Astrocyte (in vitro differentiated cells and primary cell): ENCODE measurements at regions not wholly inside any gene's neighbourhood (a gene's known extent, or its start where the extent isn't known, plus 50 kb on each side); places are given as distances from the start of the nearest gene placed in this dataset.
"Not testable (repeated sequence)": the region's sequence is repeated elsewhere in the genome, so short reads cannot be mapped to it uniquely, and the experiment has no call there.

Experiments used
- DNase-seq: peaks from one replicate; pipeline ENCODE4 v3.0.0-alpha.2; 2010; ENCODE audit warnings: low read depth
- FAIRE-seq: peaks from 2 replicates; lab custom pipeline; 2011; peaks lifted over from hg19 to GRCh38; lab: Jason Lieb, UNC
- H2AFZ ChIP-seq: 2 replicates; pipeline ENCODE4 v1.6.0; 2012; ENCODE audit warnings: low read depth, low read length, inconsistent platforms
- H3K27ac ChIP-seq: 2 replicates; pipeline ENCODE4 v1.5.1; 2011; ENCODE audit warnings: low read depth, low read length, inconsistent platforms
- H3K27me3 ChIP-seq: 2 replicates; pipeline ENCODE4 v1.6.0; 2011; ENCODE audit warnings: low read length, inconsistent platforms; ENCODE audit not compliant: insufficient read depth
- H3K36me3 ChIP-seq: 2 replicates; pipeline ENCODE4 v1.5.1; 2011; ENCODE audit warnings: low read length, inconsistent platforms; ENCODE audit not compliant: insufficient read depth
- H3K4me1 ChIP-seq: 2 replicates; pipeline ENCODE4 v1.5.1; 2011; ENCODE audit warnings: low read length, inconsistent platforms; ENCODE audit not compliant: insufficient read depth
- H3K4me2 ChIP-seq: 2 replicates; pipeline ENCODE4 v1.6.0; 2012; ENCODE audit warnings: low read length, inconsistent platforms
- H3K4me3 ChIP-seq: 2 replicates; pipeline ENCODE4 v1.5.1; 2011; ENCODE audit warnings: low read depth, mild to moderate bottlenecking, low read length, inconsistent platforms; ENCODE audit not compliant: insufficient read depth
- H3K79me2 ChIP-seq: 2 replicates; pipeline ENCODE4 v1.6.0; 2012; ENCODE audit warnings: mild to moderate bottlenecking, low read length, inconsistent platforms; ENCODE audit not compliant: insufficient read depth
- H3K9ac ChIP-seq: 2 replicates; pipeline ENCODE4 v1.6.0; 2012; ENCODE audit warnings: mild to moderate bottlenecking, low read length, inconsistent platforms
- H3K9me3 ChIP-seq: 2 replicates; pipeline ENCODE4 v1.5.1; 2012; ENCODE audit warnings: low read depth, mild to moderate bottlenecking, low read length, inconsistent platforms; ENCODE audit not compliant: insufficient read depth
- H4K20me1 ChIP-seq: 2 replicates; pipeline ENCODE4 v1.6.0; 2012; ENCODE audit warnings: low read length, inconsistent platforms; ENCODE audit not compliant: insufficient read depth
- H3K27ac Mint-ChIP-seq: one replicate; pipeline ENCODE4 v1.8.0; 2021; ENCODE audit warnings: mild to moderate bottlenecking, mixed read lengths; ENCODE audit not compliant: unreplicated experiment
- H3K27me3 Mint-ChIP-seq: one replicate; pipeline ENCODE4 v1.8.0; 2021; ENCODE audit warnings: low read depth, mixed read lengths; ENCODE audit not compliant: unreplicated experiment
- H3K36me3 Mint-ChIP-seq: one replicate; pipeline ENCODE4 v1.8.0; 2021; ENCODE audit warnings: low read depth, mixed read lengths; ENCODE audit not compliant: unreplicated experiment
- H3K4me1 Mint-ChIP-seq: one replicate; pipeline ENCODE4 v1.8.0; 2021; ENCODE audit warnings: low read depth, mixed read lengths; ENCODE audit not compliant: unreplicated experiment
- H3K4me3 Mint-ChIP-seq: one replicate; pipeline ENCODE4 v1.8.0; 2021; ENCODE audit warnings: mild to moderate bottlenecking, moderate library complexity, mixed read lengths; ENCODE audit not compliant: unreplicated experiment
- H3K9me3 Mint-ChIP-seq: one replicate; pipeline ENCODE4 v1.8.0; 2021; ENCODE audit warnings: mild to moderate bottlenecking, mixed read lengths; ENCODE audit not compliant: unreplicated experiment
- EZH2 ChIP-seq: IDR thresholded peaks from 2 replicates; pipeline ENCODE4 v1.6.1; 2012; ENCODE audit warnings: mild to moderate bottlenecking, low read length, inconsistent platforms; ENCODE audit not compliant: insufficient read depth
- TF ChIP-seq, protein P1 (sequence below): IDR thresholded peaks from 2 replicates; pipeline ENCODE4 v1.5.1; 2011; ENCODE audit warnings: low read depth, mild to moderate bottlenecking, inconsistent platforms, low read length, moderate library complexity; ENCODE audit not compliant: insufficient read depth

DNA sequence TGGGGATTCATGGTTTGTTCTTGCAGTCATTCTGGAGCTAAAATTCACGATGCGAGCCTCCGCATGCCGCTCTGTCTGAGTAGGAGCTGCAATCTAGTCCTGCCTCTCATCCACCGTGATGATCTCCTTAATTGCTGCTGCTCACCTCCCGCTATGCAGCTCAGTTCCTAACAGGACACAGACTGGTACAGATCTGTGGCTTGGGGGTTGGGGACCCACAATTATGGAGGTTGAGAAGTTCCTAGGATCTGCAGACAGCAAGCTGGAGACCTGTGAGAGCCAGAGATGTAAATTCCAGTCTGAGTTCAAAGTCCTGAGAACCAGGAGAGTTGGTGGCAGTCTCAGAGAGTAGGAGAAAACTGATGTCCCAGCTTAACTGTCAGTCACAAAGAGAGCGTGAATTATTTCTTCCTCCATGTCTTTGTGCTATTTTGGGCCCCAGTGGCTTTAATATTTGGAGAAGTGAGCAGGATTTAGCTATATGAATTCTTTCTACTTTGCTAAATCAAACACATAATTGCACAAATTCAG is 378.7 kb upstream of the MAN1A1 start:
- H3K4me3 Mint-ChIP-seq, result no peak overlapping the region
- no peak for FAIRE-seq
- no peak overlapping the region for H3K27ac Mint-ChIP-seq
- Histone ChIP-seq H3K79me2 (no peaks in the 10 kb centered on the region), H3K27ac (no peak overlapping the region), H3K4me2 (no peak overlapping the region), H3K9me3 (no peaks in the 10 kb centered on the region), H3K27me3 (no peaks in the 10 kb centered on the region), H3K9ac (no peak overlapping the region), H2AFZ (no peak overlapping the region), H3K36me3 (no peaks in the 10 kb centered on the region), H3K4me1 (no peaks in the 10 kb centered on the region), H3K4me3 (no peak overlapping the region), H4K20me1 (no peaks in the 10 kb centered on the region)
- no peak for DNase-seq
- no peaks in the 10 kb centered on the region for H3K4me1 Mint-ChIP-seq
- no peaks in the 10 kb centered on the region for H3K9me3 Mint-ChIP-seq
- H3K36me3 Mint-ChIP-seq, result no peaks in the 10 kb centered on the region
- no peaks in the 10 kb centered on the region for H3K27me3 Mint-ChIP-seq
- TF ChIP-seq EZH2, result no peak
- TF ChIP-seq, protein P1, sequence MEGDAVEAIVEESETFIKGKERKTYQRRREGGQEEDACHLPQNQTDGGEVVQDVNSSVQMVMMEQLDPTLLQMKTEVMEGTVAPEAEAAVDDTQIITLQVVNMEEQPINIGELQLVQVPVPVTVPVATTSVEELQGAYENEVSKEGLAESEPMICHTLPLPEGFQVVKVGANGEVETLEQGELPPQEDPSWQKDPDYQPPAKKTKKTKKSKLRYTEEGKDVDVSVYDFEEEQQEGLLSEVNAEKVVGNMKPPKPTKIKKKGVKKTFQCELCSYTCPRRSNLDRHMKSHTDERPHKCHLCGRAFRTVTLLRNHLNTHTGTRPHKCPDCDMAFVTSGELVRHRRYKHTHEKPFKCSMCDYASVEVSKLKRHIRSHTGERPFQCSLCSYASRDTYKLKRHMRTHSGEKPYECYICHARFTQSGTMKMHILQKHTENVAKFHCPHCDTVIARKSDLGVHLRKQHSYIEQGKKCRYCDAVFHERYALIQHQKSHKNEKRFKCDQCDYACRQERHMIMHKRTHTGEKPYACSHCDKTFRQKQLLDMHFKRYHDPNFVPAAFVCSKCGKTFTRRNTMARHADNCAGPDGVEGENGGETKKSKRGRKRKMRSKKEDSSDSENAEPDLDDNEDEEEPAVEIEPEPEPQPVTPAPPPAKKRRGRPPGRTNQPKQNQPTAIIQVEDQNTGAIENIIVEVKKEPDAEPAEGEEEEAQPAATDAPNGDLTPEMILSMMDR, result no peak

DNA sequence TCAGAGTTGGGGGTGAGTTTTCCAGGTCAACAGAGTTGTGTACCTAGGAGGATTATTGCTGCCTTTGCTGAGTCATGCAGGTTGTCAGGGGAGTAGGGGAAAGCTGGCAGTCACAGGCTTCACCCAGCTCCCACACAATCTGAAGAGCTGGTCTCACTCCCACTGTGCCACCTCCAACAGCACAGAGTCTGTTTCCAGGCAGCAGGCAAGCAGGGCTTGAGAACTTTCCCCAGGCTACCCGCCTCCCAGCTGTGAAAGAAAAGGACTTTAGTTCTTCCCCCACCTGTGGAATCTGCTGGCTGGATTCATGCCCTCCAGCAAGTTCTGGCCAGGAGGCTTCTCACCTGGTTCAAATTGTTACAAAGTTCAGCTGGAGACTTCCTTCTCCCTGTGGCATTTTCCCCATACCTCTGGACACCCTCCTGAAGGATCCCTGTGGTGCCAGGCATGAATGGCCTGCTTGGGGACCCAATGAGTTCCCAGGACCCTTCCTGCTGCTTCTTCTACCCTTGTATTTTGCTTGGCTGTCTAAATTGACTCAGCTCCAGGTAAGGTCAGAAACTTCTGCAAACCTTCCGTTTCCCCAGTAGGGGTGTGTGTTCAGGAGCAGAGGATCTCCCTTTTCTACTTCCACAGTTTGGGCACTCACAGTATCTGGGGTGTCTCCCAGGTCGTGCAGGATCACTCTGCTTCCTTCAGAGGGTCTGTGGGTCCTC is 378.1 kb upstream of the MAN1A1 start:
- Histone ChIP-seq H4K20me1 (no peaks in the 10 kb centered on the region), H3K9ac (no peak overlapping the region), H3K9me3 (no peaks in the 10 kb centered on the region), H3K4me1 (no peaks in the 10 kb centered on the region), H3K4me2 (no peak overlapping the region), H3K36me3 (no peaks in the 10 kb centered on the region), H3K27me3 (no peaks in the 10 kb centered on the region), H3K79me2 (no peaks in the 10 kb centered on the region), H3K27ac (no peak overlapping the region), H2AFZ (no peak overlapping the region), H3K4me3 (no peak overlapping the region)
- Mint-ChIP-seq H3K27me3 (no peaks in the 10 kb centered on the region), H3K36me3 (no peaks in the 10 kb centered on the region), H3K4me1 (no peaks in the 10 kb centered on the region), H3K4me3 (no peak overlapping the region), H3K9me3 (no peaks in the 10 kb centered on the region), H3K27ac (no peak overlapping the region)
- TF ChIP-seq EZH2, result no peak
- TF ChIP-seq, protein P1, result no peak
- FAIRE-seq (no peak), DNase-seq (no peak)

DNA sequence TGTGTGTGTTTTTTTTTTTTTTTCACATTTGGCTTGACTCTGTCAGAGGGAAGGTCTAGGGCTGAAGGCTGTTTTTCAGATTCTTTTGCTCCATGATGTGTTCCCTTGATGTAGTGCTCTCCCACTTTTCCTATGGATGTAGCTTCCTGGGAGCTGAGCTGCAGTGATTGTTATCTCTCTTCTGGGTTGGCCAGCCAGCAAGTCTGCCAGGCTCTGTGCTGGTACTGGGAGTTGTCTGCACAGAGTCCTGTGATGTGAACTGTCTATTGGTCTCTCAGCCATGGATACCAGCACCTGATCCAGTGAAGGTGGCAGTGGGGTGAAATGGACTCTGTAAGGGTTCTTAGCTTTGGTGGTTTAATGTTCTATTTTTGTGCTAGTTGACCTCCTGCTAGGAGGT is 377.4 kb upstream of the MAN1A1 start:
- H3K27me3 ChIP-seq, FAIRE-seq, H3K36me3 ChIP-seq, DNase-seq, H3K9me3 Mint-ChIP-seq, H3K4me1 Mint-ChIP-seq, H4K20me1 ChIP-seq, H3K27ac Mint-ChIP-seq, H3K9ac ChIP-seq, H3K79me2 ChIP-seq, H2AFZ ChIP-seq, H3K27me3 Mint-ChIP-seq, H3K9me3 ChIP-seq, H3K36me3 Mint-ChIP-seq, H3K4me3 ChIP-seq, H3K27ac ChIP-seq, H3K4me3 Mint-ChIP-seq, H3K4me1 ChIP-seq, H3K4me2 ChIP-seq: not testable (repeated sequence)
